Mesenchymal stem cell (in vitro differentiated cells and primary cell): ENCODE measurements at regions not wholly inside any gene's neighbourhood (a gene's known extent, or its start where the extent isn't known, plus 50 kb on each side); places are given as distances from the start of the nearest gene placed in this dataset.

Experiments used
- DNase-seq: peaks from one replicate; pipeline ENCODE4 v3.0.0-alpha.2; 2013
- H2AFZ ChIP-seq: one replicate; pipeline ENCODE4 v1.6.1; 2013; ENCODE audit warnings: low read depth, mild to moderate bottlenecking, control low read depth, inconsistent platforms, low read length, moderate library complexity
- H2AK5ac ChIP-seq: 2 replicates; pipeline ENCODE4 v1.6.1; 2013; ENCODE audit warnings: low read length, moderate library complexity, mild to moderate bottlenecking, inconsistent platforms; ENCODE audit not compliant: severe bottlenecking
- H2BK120ac ChIP-seq: one replicate; pipeline ENCODE4 v1.6.1; 2013; ENCODE audit warnings: low read depth, mild to moderate bottlenecking, inconsistent platforms, low read length, moderate library complexity
- H2BK12ac ChIP-seq, 2 experiments: one replicate each; pipeline ENCODE4 v1.6.1; 2013; ENCODE audit warnings: inconsistent platforms in 2 of 2, low read length in 2 of 2, mild to moderate bottlenecking in 2 of 2, moderate library complexity in 2 of 2, control low read depth in 1 of 2
- H2BK15ac ChIP-seq: one replicate; pipeline ENCODE4 v1.6.1; 2013; ENCODE audit warnings: mild to moderate bottlenecking, low read depth, inconsistent platforms; ENCODE audit not compliant: poor library complexity, severe bottlenecking
- H2BK5ac ChIP-seq: 2 replicates; pipeline ENCODE4 v1.6.1; 2013; ENCODE audit warnings: low read depth, mild to moderate bottlenecking, low read length, control low read depth, inconsistent platforms; ENCODE audit not compliant: poor library complexity, severe bottlenecking
- H3K14ac ChIP-seq, 2 experiments: one replicate each; pipeline ENCODE4 v1.6.1; 2013; ENCODE audit warnings: inconsistent platforms in 2 of 2, low read length in 2 of 2, control low read depth in 1 of 2, mild to moderate bottlenecking in 1 of 2, moderate library complexity in 1 of 2
- H3K18ac ChIP-seq, 2 experiments: one replicate each; pipeline ENCODE4 v1.6.1; 2013; ENCODE audit warnings: inconsistent platforms in 2 of 2, low read length in 2 of 2, control low read depth in 1 of 2, low read depth in 1 of 2, mild to moderate bottlenecking in 1 of 2
- H3K23ac ChIP-seq, 2 experiments: one replicate each; pipeline ENCODE4 v1.6.1; 2013; ENCODE audit warnings: inconsistent platforms in 2 of 2, low read length in 2 of 2, mild to moderate bottlenecking in 2 of 2, moderate library complexity in 2 of 2, control low read depth in 1 of 2
- H3K27ac ChIP-seq: 2 replicates; pipeline ENCODE4 v1.5.1; 2013; ENCODE audit warnings: mild to moderate bottlenecking, moderate library complexity, low read length, control low read depth, inconsistent platforms; ENCODE audit not compliant: poor library complexity, severe bottlenecking
- H3K27me3 ChIP-seq, 2 experiments: 2 replicates each; pipeline versions ENCODE4 v1.6.1 to v1.7.0; 2013; ENCODE audit warnings: low read length in 2 of 2, mild to moderate bottlenecking in 2 of 2, moderate library complexity in 2 of 2, control low read depth in 1 of 2, inconsistent platforms in 1 of 2; ENCODE audit not compliant: control insufficient read depth in 1 of 2, insufficient read depth in 1 of 2
- H3K36me3 ChIP-seq, 2 experiments: 2 replicates each; pipeline versions ENCODE4 v1.6.1 to v1.7.0; 2013; ENCODE audit warnings: low read length in 2 of 2, control low read depth in 1 of 2, inconsistent platforms in 1 of 2, low read depth in 1 of 2, mild to moderate bottlenecking in 1 of 2; ENCODE audit not compliant: insufficient read depth in 2 of 2, control insufficient read depth in 1 of 2
- H3K4ac ChIP-seq, 2 experiments: one replicate each; pipeline ENCODE4 v1.6.1; 2013; ENCODE audit warnings: inconsistent platforms in 2 of 2, low read length in 2 of 2, mild to moderate bottlenecking in 2 of 2, moderate library complexity in 2 of 2, control low read depth in 1 of 2, low read depth in 1 of 2
- H3K4me1 ChIP-seq: 2 replicates; pipeline ENCODE4 v1.6.1; 2013; ENCODE audit warnings: low read depth, low read length, control low read depth; ENCODE audit not compliant: control insufficient read depth, insufficient read depth
- H3K4me2 ChIP-seq: 2 replicates; pipeline ENCODE4 v1.6.1; 2013; ENCODE audit warnings: low read length, mild to moderate bottlenecking, inconsistent platforms; ENCODE audit not compliant: poor library complexity, severe bottlenecking
- H3K4me3 ChIP-seq, 2 experiments: 2 replicates each; pipeline versions ENCODE4 v1.5.1 to v1.7.0; 2013; ENCODE audit warnings: low read length in 2 of 2, mild to moderate bottlenecking in 2 of 2, control low read depth in 1 of 2, low read depth in 1 of 2; ENCODE audit not compliant: insufficient read depth in 1 of 2
- H3K79me1 ChIP-seq: replicated peaks from 2 replicates; pipeline ENCODE4 v1.6.1; 2013; ENCODE audit warnings: mild to moderate bottlenecking, control low read depth, low read length, inconsistent platforms; ENCODE audit not compliant: poor library complexity, severe bottlenecking
- H3K9ac ChIP-seq: 2 replicates; pipeline ENCODE4 v1.7.0; 2013; ENCODE audit warnings: mild to moderate bottlenecking, low read length, moderate library complexity
- H3K9me3 ChIP-seq: 2 replicates; pipeline ENCODE4 v1.7.0; 2013; ENCODE audit warnings: mild to moderate bottlenecking, low read length; ENCODE audit not compliant: control insufficient read depth
- H4K8ac ChIP-seq: one replicate; pipeline ENCODE4 v1.6.1; 2013; ENCODE audit warnings: inconsistent platforms, mild to moderate bottlenecking, low read length, moderate library complexity
- H4K91ac ChIP-seq: one replicate; pipeline ENCODE4 v1.6.1; 2013; ENCODE audit warnings: mild to moderate bottlenecking, low read length, inconsistent platforms
- WGBS: methylation state at CpG from one replicate; pipeline ENCODE4 v1.1.7; 2013; ENCODE audit warnings: mixed read lengths; 5-methylcytosine and 5-hydroxymethylcytosine counted together

DNA sequence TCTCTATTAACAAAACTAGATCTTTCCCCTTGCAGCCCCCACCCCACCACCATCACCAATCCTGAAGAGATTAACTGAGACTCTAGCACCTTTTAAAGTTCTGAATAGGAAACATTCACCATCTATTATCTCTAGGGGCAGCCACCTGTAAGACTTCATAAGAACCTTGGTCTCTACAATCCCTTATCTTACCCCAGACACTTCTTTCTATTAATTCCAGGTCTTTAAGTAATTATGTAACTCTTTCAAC is 180.2 kb upstream of the FBXL17 start:
- Histone ChIP-seq H2BK120ac (no peak overlapping the region), H2AFZ (no peak overlapping the region), H4K8ac (no peak overlapping the region), H2AK5ac (no peak overlapping the region), H3K4me1 (no peaks in the 10 kb centered on the region), H3K4ac (no peak overlapping the region), H3K4me2 (no peak overlapping the region), H3K4me3 (no peak overlapping the region), H4K91ac (no peak overlapping the region), H3K9ac (peak overlapping the region; percentile 87), H2BK15ac (no peak overlapping the region), H2BK5ac (no peak overlapping the region), H2BK12ac (no peak overlapping the region), H3K14ac (no peak overlapping the region), H3K9me3 (peaks cover 5% of the 10 kb centered on the region), H3K36me3 (no peaks in the 10 kb centered on the region), H3K23ac (no peak overlapping the region), H3K27ac (no peak overlapping the region), H3K79me1 (no peaks in the 10 kb centered on the region), H3K18ac (no peak overlapping the region), H3K27me3 (no peaks in the 10 kb centered on the region)
- DNase-seq: no peak

DNA sequence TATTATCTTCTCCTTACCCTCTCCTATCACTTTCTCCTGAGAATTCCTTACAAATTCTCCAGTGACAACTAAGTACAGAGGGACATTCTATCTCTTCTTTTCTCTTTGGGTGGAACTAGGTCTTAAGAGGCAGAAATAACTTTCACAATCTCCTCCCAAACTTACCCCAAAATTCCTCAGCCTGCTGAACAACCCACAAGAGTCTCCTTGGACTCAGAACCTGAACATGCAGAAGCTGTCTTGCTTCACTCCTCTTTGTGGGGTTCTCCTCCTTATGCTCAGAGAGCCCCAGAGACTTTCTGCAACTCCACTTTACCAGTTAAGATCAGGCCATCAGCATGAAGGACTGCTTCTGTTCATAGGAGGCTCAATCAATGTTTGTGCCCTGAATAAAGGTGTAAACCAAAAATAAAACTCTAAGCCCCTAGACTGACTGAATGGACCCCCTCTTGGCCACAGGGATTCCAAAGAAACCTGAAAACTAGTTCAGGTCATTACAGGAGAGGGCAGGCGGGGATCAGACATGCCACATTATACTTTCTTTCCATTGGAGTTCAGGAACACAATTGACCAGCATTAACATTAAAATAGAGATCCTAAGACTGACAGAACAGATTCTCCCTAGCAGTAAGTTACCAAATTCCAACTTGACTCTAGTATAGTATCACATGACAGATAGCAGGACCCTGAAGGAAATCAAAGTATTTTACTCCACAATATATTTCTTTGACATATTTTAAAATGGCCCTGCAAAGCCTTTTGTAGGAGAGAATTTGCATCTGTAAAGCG is 179.7 kb upstream of the FBXL17 start:
- Histone ChIP-seq H3K27ac (no peak overlapping the region), H3K27me3 (no peaks in the 10 kb centered on the region), H3K23ac (no peak overlapping the region), H3K9ac (peak overlapping the region; percentile 87), H2AK5ac (no peak overlapping the region), H3K18ac (peak overlapping the region in 1 of 2 experiments; percentile 81), H2BK12ac (no peak overlapping the region), H4K8ac (no peak overlapping the region), H2AFZ (no peak overlapping the region), H2BK120ac (no peak overlapping the region), H3K9me3 (peaks cover 5% of the 10 kb centered on the region), H2BK5ac (no peak overlapping the region), H3K79me1 (no peaks in the 10 kb centered on the region), H4K91ac (no peak overlapping the region), H3K36me3 (no peaks in the 10 kb centered on the region), H3K4me3 (no peak overlapping the region), H2BK15ac (no peak overlapping the region), H3K4me2 (no peak overlapping the region), H3K4me1 (no peaks in the 10 kb centered on the region), H3K14ac (no peak overlapping the region), H3K4ac (no peak overlapping the region)
- peak; percentile 28 for DNase-seq
- WGBS: 93% methylated on average over 2 of the region's 2 CpGs

GRCh38 chr5:108560581-108560980 is 178.7 kb upstream of the FBXL17 start:
- H3K23ac ChIP-seq: no peak overlapping the region
- no peak overlapping the region for H2BK5ac ChIP-seq
- H3K79me1 ChIP-seq: no peaks in the 10 kb centered on the region
- H3K27me3 ChIP-seq: no peaks in the 10 kb centered on the region
- H2BK120ac ChIP-seq: peak overlapping the region; percentile 2
- H2BK12ac ChIP-seq: no peak overlapping the region
- no peak overlapping the region for H3K4me3 ChIP-seq
- H3K9ac ChIP-seq: peak overlapping the region; percentile 87
- peaks cover 4% of the 10 kb centered on the region for H3K9me3 ChIP-seq
- H2BK15ac ChIP-seq: no peak overlapping the region
- H3K4ac ChIP-seq: no peak overlapping the region
- H3K36me3 ChIP-seq: no peaks in the 10 kb centered on the region
- H4K91ac ChIP-seq: no peak overlapping the region
- peak overlapping the region; percentile 23 for H3K27ac ChIP-seq
- peak; percentile 95 for DNase-seq
- H3K4me1 ChIP-seq: no peaks in the 10 kb centered on the region
- H2AK5ac ChIP-seq: no peak overlapping the region
- WGBS: 25% methylated on average over 1 of the region's 1 CpG
- H2AFZ ChIP-seq: no peak overlapping the region
- no peak overlapping the region for H3K14ac ChIP-seq
- peak overlapping the region in 1 of 2 experiments; percentile 89 for H3K18ac ChIP-seq
- H4K8ac ChIP-seq: peak overlapping the region; percentile 32
- H3K4me2 ChIP-seq: no peak overlapping the region

DNA sequence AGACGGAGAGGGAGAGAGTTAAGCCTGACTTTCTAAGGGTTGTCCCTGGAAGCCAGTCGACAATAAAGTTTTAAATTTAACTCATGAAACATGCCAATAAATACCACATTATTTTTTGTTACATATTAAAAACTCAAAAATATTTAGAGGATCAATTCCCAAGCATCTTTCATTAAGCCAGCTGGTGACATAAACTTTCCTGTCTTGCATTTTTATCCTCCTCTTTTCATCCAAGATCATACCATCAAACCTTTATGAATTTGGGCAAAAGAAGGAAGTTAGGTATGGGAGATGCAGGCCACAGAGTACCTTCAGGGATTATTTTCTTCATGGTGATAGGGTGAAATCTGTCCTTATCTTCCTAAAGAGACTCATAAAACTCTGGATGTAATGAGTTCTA is 178.3 kb upstream of the FBXL17 start:
- Histone ChIP-seq H3K4ac (no peak overlapping the region), H3K4me2 (no peak overlapping the region), H3K36me3 (no peaks in the 10 kb centered on the region), H3K9me3 (no peaks in the 10 kb centered on the region), H2AFZ (no peak overlapping the region), H2BK12ac (no peak overlapping the region), H2BK15ac (no peak overlapping the region), H3K27me3 (no peaks in the 10 kb centered on the region), H3K18ac (no peak overlapping the region), H3K27ac (no peak overlapping the region), H3K4me1 (no peaks in the 10 kb centered on the region), H4K8ac (no peak overlapping the region), H2AK5ac (no peak overlapping the region), H3K79me1 (no peaks in the 10 kb centered on the region), H4K91ac (no peak overlapping the region), H2BK120ac (no peak overlapping the region), H3K4me3 (no peak overlapping the region), H3K23ac (no peak overlapping the region), H3K14ac (no peak overlapping the region), H3K9ac (peak overlapping the region; percentile 87), H2BK5ac (no peak overlapping the region)
- WGBS: no CpG with 5 or more reads among the region's 2 CpGs
- DNase-seq: no peak
